ENCODE measurements at regions not wholly inside any gene's neighbourhood (a gene's known extent, or its start where the extent isn't known, plus 50 kb on each side); places are given as distances from the start of the nearest gene placed in this dataset.

GRCh38 chr20:60527656-60528055 is 569.4 kb downstream of the CDH26 start:
- no peak overlapping the region for H3K14ac ChIP-seq (ENCODE audit: insufficient read length)
- H2AK5ac ChIP-seq (ENCODE audit: low read depth, low read length): no peak overlapping the region
- no peak overlapping the region for H2BK120ac ChIP-seq (replicated peaks; ENCODE audit: low read depth, low read length)
- no peak overlapping the region for H3K23ac ChIP-seq (ENCODE audit: insufficient read length)
- no peaks in the 10 kb centered on the region for H3K79me1 ChIP-seq (ENCODE audit: low read depth, low read length)
- no peaks in the 10 kb centered on the region for H4K20me1 ChIP-seq (replicated peaks in 1 of 2; ENCODE audit: control insufficient read depth in 1 of 2, insufficient read depth in 2 of 2, low read length in 2 of 2)
- H3K56ac ChIP-seq (replicated peaks; ENCODE audit: insufficient read length, low read depth, low read length): no peak overlapping the region
- H3K4me2 ChIP-seq (ENCODE audit: insufficient read depth in 1 of 2, low read depth in 2 of 2, low read length in 2 of 2): no peak overlapping the region
- POLR2A ChIA-PET (ENCODE audit: partially characterized antibody): no interaction called here
- H2AFZ ChIP-seq (ENCODE audit: low read length): no peak overlapping the region
- no peak overlapping the region for H3K27ac ChIP-seq (ENCODE audit: low read depth, low read length)
- H3K18ac ChIP-seq (ENCODE audit: extremely low read depth, low read length): no peak overlapping the region
- no peak overlapping the region for H3K4me3 ChIP-seq (ENCODE audit: extremely low read depth in 1 of 4, insufficient read depth in 2 of 4, low read depth in 3 of 4, low read length in 4 of 4)
- H3K79me2 ChIP-seq (ENCODE audit: control insufficient read depth in 1 of 2, insufficient read depth in 2 of 2, low read length in 2 of 2): no peaks in the 10 kb centered on the region
- no peak overlapping the region for H2BK5ac ChIP-seq (ENCODE audit: low read depth, low read length)
- no peak overlapping the region for H4K91ac ChIP-seq (replicated peaks; ENCODE audit: insufficient read length, low read length)
- no peaks in the 10 kb centered on the region for H3K4me1 ChIP-seq (replicated peaks in 1 of 4; ENCODE audit: control insufficient read depth in 3 of 4, insufficient read depth in 4 of 4, low read length in 3 of 4)
- WGBS, 2 experiments (ENCODE audit: extremely low coverage in 1 of 2, insufficient coverage in 1 of 2, insufficient read length in 1 of 2, insufficient replicate concordance in 2 of 2, low coverage in 1 of 2, low lambda C conversion rate in 2 of 2, missing lambda C conversion rate in 1 of 2): 78% methylated on average over 7 of the region's 7 CpGs; no CpG with 5 or more reads in 1 of the 2 experiments
- H3K9ac ChIP-seq (replicated peaks in 1 of 4; ENCODE audit: extremely low read depth in 1 of 4, low read depth in 3 of 4, low read length in 3 of 4): no peak overlapping the region
- CTCF ChIA-PET (ENCODE audit: partially characterized antibody): no interaction called here
- no peak overlapping the region for H4K8ac ChIP-seq (ENCODE audit: extremely low read depth, insufficient read depth, low read length)
- H3K27me3 ChIP-seq (replicated peaks in 1 of 4; ENCODE audit: control insufficient read depth in 3 of 4, extremely low read depth in 1 of 4, insufficient read depth in 3 of 4, low read length in 3 of 4): no peaks in the 10 kb centered on the region
- no peak overlapping the region for H4K5ac ChIP-seq (ENCODE audit: insufficient read length, low read depth, low read length)
- no peaks in the 10 kb centered on the region for H3K36me3 ChIP-seq (ENCODE audit: control insufficient read depth in 2 of 4, insufficient read depth in 4 of 4, low read length in 3 of 4)
- TF ChIP-seq YY1 (IDR thresholded peaks at IDR 0.05; ENCODE audit: low read depth, low read length) (no peak), SUZ12 (IDR thresholded peaks at IDR 0.05; ENCODE audit: low read length) (no peak), POU5F1 (IDR thresholded peaks at IDR 0.05; ENCODE audit: low read depth, low read length) (no peak), SIN3A (conservative IDR thresholded peaks at IDR 0.05 in 1 of 2, IDR thresholded peaks at IDR 0.05 in 1 of 2; ENCODE audit: low read depth in 1 of 2, low read length in 2 of 2) (no peak), JUND (IDR thresholded peaks at IDR 0.05; ENCODE audit: low read length) (no peak), SIRT6 (IDR thresholded peaks at IDR 0.05; ENCODE audit: low read length) (no peak)
- no peak overlapping the region for H3K4ac ChIP-seq (replicated peaks; ENCODE audit: insufficient read length, low read depth, low read length)
- H2BK12ac ChIP-seq (ENCODE audit: low read depth, low read length): no peak overlapping the region
- H3K23me2 ChIP-seq (ENCODE audit: low read depth, low read length): no peaks in the 10 kb centered on the region
- DNase-seq (ENCODE audit: low read depth in 1 of 2, low spot score in 2 of 2) (no peak), FAIRE-seq (no peak)
- no peak overlapping the region for H2BK15ac ChIP-seq (ENCODE audit: low read length)
- no peaks in the 10 kb centered on the region for H3K9me3 ChIP-seq (ENCODE audit: insufficient read depth in 2 of 2, low read depth in 1 of 2, low read length in 1 of 2)
- no peak overlapping the region for H2BK20ac ChIP-seq (ENCODE audit: low read length)

All from H1 (cell line).